WTC11 (cell line): ENCODE measurements at regions not wholly inside any gene's neighbourhood (a gene's known extent, or its start where the extent isn't known, plus 50 kb on each side); places are given as distances from the start of the nearest gene placed in this dataset.
"Not testable (repeated sequence)": the region's sequence is repeated elsewhere in the genome, so short reads cannot be mapped to it uniquely, and the experiment has no call there.

Experiments used
- ATAC-seq: fragments of 200-7000 bp; cut with Tn5 transposase; 2 replicates; pipeline ENCODE4 v1.10.0; 2021; ENCODE audit warnings: mild to moderate bottlenecking, moderate library complexity
- CTCF ChIA-PET: fragments of 300-600 bp; sonication (Branson Sonifier 250); formaldehyde crosslinking; loops from one replicate; lab custom pipeline; 2021; ENCODE audit warnings: antibody characterized with exemption; lab: Charles Lee
- POLR2A ChIA-PET: fragments of 350-600 bp; sonication (Branson Sonifier 250); formaldehyde crosslinking; loops from one replicate; lab custom pipeline; 2021; ENCODE audit warnings: antibody characterized with exemption; lab: Charles Lee
- DNase-seq: peaks from one replicate; pipeline ENCODE4 v3.0.0; 2021; ENCODE audit warnings: low spot score
- H3K27ac Mint-ChIP-seq: 2 replicates; pipeline ENCODE4 v1.8.0; 2021; ENCODE audit warnings: mixed read lengths
- H3K27me3 Mint-ChIP-seq: 2 replicates; pipeline ENCODE4 v1.8.0; 2021; ENCODE audit warnings: low read depth, mild to moderate bottlenecking, moderate library complexity, mixed read lengths
- H3K36me3 Mint-ChIP-seq: 2 replicates; pipeline ENCODE4 v1.8.0; 2021; ENCODE audit warnings: mixed read lengths
- H3K4me1 Mint-ChIP-seq: 2 replicates; pipeline ENCODE4 v1.8.0; 2022; ENCODE audit warnings: mixed read lengths
- H3K4me3 Mint-ChIP-seq: 2 replicates; pipeline ENCODE4 v1.8.0; 2021; ENCODE audit warnings: mild to moderate bottlenecking, moderate library complexity, mixed read lengths
- H3K9me3 Mint-ChIP-seq: 2 replicates; pipeline ENCODE4 v1.8.0; 2021; ENCODE audit warnings: mixed read lengths
- AR ChIP-seq: fragments of 250-450 bp; sonication (Bioruptor Pico); IDR thresholded peaks from 2 replicates; pipeline ENCODE4 v1.9.0; 2021; ENCODE audit warnings: mild to moderate bottlenecking
- CREB1 ChIP-seq: sonication (generic); formaldehyde crosslinking; IDR thresholded peaks from 2 replicates; pipeline ENCODE4 v1.8.0; 2023; ENCODE audit warnings: mild to moderate bottlenecking, missing genetic modification reagents
- E2F1 ChIP-seq: sonication (generic); formaldehyde crosslinking; IDR thresholded peaks from 2 replicates; pipeline ENCODE4 v1.8.0; 2022; ENCODE audit warnings: mild to moderate bottlenecking, missing genetic modification reagents
- ETV6 ChIP-seq: sonication (generic); formaldehyde crosslinking; IDR thresholded peaks from 2 replicates; pipeline ENCODE4 v1.8.1; 2022; ENCODE audit warnings: mild to moderate bottlenecking, missing genetic modification reagents
- JUN ChIP-seq: sonication (generic); formaldehyde crosslinking; IDR thresholded peaks from 2 replicates; pipeline ENCODE4 v1.8.0; 2023; ENCODE audit warnings: mild to moderate bottlenecking, missing genetic modification reagents
- NFYB ChIP-seq: sonication (generic); formaldehyde crosslinking; conservative IDR thresholded peaks from 2 replicates; pipeline ENCODE4 v1.8.0; 2022; ENCODE audit warnings: low read depth, missing genetic modification reagents
- NR3C1 ChIP-seq: sonication (generic); formaldehyde crosslinking; conservative IDR thresholded peaks from 2 replicates; pipeline ENCODE4 v1.8.1; 2023; ENCODE audit warnings: low read depth, mild to moderate bottlenecking, missing genetic modification reagents
- OVOL2 ChIP-seq: fragments of 250-450 bp; sonication (Bioruptor Pico); IDR thresholded peaks from 2 replicates; pipeline ENCODE4 v1.9.0; 2021; ENCODE audit warnings: mild to moderate bottlenecking, borderline replicate concordance
- SMAD4 ChIP-seq: sonication (generic); formaldehyde crosslinking; IDR thresholded peaks from 2 replicates; pipeline ENCODE4 v1.8.0; 2022; ENCODE audit warnings: mild to moderate bottlenecking, missing genetic modification reagents
- TEAD1 ChIP-seq: sonication (generic); formaldehyde crosslinking; IDR thresholded peaks from 2 replicates; pipeline ENCODE4 v1.8.0; 2022; ENCODE audit warnings: mild to moderate bottlenecking, missing genetic modification reagents
- ZNF138 ChIP-seq: sonication (generic); formaldehyde crosslinking; conservative IDR thresholded peaks from 2 replicates; pipeline ENCODE4 v1.8.1; 2022; ENCODE audit warnings: mild to moderate bottlenecking, moderate library complexity, missing genetic modification reagents
- ZNF532 ChIP-seq: fragments of 250-450 bp; sonication (Bioruptor Pico); IDR thresholded peaks from 2 replicates; pipeline ENCODE4 v1.9.0; 2021; ENCODE audit warnings: mild to moderate bottlenecking, borderline replicate concordance
- ZNF671 ChIP-seq: fragments of 250-450 bp; sonication (Bioruptor Pico); IDR thresholded peaks from 2 replicates; pipeline ENCODE4 v1.8.0; 2021; ENCODE audit warnings: mild to moderate bottlenecking
- TF ChIP-seq, protein P1 (sequence below): sonication (generic); formaldehyde crosslinking; IDR thresholded peaks from 2 replicates; pipeline ENCODE4 v1.8.1; 2022; ENCODE audit warnings: low read depth, missing genetic modification reagents, borderline replicate concordance

- DNase-seq (no peak), ATAC-seq (no peak)
- no peaks in the 10 kb centered on the region for H3K4me1 Mint-ChIP-seq
- no peak overlapping the region for H3K4me3 Mint-ChIP-seq
- no peak overlapping the region for H3K27ac Mint-ChIP-seq
- ChIA-PET POLR2A (no interaction called here), CTCF (no interaction called here)
- TF ChIP-seq SMAD4 (CRISPR knock-in tag) (no peak), E2F1 (CRISPR knock-in tag) (no peak), JUN (CRISPR knock-in tag) (no peak)
- no peaks in the 10 kb centered on the region for H3K9me3 Mint-ChIP-seq
- no peaks in the 10 kb centered on the region for H3K36me3 Mint-ChIP-seq
- no peaks in the 10 kb centered on the region for H3K27me3 Mint-ChIP-seq
These were observed 622.2 kb upstream of the MANEA start for GRCh38 chr6:94955156-94955555.

DNA sequence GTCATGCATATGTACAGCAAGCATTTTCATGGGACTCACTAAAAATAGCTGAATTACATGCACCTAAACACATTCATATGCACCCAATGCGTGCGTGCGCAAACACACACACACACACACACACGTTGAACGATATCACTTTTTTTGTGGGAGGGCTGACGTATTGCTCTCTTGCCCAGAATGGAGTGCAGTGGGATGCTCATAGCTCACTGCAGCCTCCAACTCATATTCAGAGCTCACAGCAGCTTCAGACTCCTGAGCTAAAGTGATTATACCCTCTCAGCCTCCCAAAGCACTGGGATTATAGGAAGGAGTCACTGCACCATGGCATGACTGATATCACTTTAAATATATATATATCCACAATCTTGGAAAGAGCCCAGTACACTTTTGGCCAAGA, 620.4 kb upstream of the MANEA start:
- TF ChIP-seq, protein P1, sequence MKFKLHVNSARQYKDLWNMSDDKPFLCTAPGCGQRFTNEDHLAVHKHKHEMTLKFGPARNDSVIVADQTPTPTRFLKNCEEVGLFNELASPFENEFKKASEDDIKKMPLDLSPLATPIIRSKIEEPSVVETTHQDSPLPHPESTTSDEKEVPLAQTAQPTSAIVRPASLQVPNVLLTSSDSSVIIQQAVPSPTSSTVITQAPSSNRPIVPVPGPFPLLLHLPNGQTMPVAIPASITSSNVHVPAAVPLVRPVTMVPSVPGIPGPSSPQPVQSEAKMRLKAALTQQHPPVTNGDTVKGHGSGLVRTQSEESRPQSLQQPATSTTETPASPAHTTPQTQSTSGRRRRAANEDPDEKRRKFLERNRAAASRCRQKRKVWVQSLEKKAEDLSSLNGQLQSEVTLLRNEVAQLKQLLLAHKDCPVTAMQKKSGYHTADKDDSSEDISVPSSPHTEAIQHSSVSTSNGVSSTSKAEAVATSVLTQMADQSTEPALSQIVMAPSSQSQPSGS (CRISPR knock-in tag) = no peak
- TF ChIP-seq ZNF532 (CRISPR knock-in tag) (no peak), CREB1 (CRISPR knock-in tag) (no peak), TEAD1 (no peak), AR (CRISPR knock-in tag) (no peak), ZNF671 (no peak), ZNF138 (CRISPR knock-in tag) (no peak), NR3C1 (no peak), OVOL2 (CRISPR knock-in tag) (no peak), ETV6 (CRISPR knock-in tag) (no peak), NFYB (CRISPR knock-in tag) (no peak)
- DNase-seq = no peak
- no peak for ATAC-seq
- Mint-ChIP-seq H3K4me3 (no peak overlapping the region), H3K4me1 (no peaks in the 10 kb centered on the region), H3K9me3 (no peaks in the 10 kb centered on the region), H3K27me3 (no peaks in the 10 kb centered on the region), H3K36me3 (no peaks in the 10 kb centered on the region), H3K27ac (no peak overlapping the region)
- ChIA-PET CTCF (no interaction called here), POLR2A (no interaction called here)

DNA sequence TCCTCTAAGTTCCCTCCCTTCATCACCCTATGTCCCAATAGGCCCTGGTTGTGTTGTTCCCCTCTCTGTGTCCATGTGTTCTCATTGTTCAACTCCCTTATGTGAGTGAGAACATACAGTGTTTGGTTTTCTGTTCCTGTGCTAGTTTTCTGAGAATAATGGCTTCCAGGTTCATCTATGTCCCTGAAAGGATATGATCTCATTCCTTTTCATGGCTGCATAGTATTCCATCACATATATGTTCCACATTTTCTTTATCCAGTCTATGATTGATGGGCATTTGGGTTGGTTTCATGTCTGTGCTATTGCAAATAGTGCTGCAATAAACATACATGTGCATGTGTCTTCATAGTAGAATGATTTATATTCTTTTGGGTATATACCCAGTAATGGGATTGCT, 612.6 kb upstream of the MANEA start:
- ATAC-seq, H3K27me3 Mint-ChIP-seq, H3K4me3 Mint-ChIP-seq, H3K4me1 Mint-ChIP-seq, H3K36me3 Mint-ChIP-seq, POLR2A ChIA-PET, H3K27ac Mint-ChIP-seq, CTCF ChIA-PET, DNase-seq: not testable (repeated sequence)
- H3K9me3 Mint-ChIP-seq = peaks cover 10% of the 10 kb centered on the region
